HepG2 (cell line): ENCODE measurements at regions not wholly inside any gene's neighbourhood (a gene's known extent, or its start where the extent isn't known, plus 50 kb on each side); places are given as distances from the start of the nearest gene placed in this dataset.

Experiments
- ATAC-seq: fragments of 200-7000 bp; cut with Tn5 transposase; 3 replicates; pipeline ENCODE4 v1.9.1; 2020; ENCODE audit warnings: mild to moderate bottlenecking, moderate library complexity
- BruUV-seq: library from RNA; stranded (reverse); fragments of 400-500 nt; replicated peaks from 2 replicates; lab custom pipeline; 2021; lab: Mats Ljungman, UMichigan
- CTCF ChIA-PET: fragments of 300-600 bp; formaldehyde crosslinking; extraction: SDS; loops from one replicate; lab custom pipeline; 2021; ENCODE audit warnings: low total read pairs, inconsistent platforms, low intra/inter-chr PET ratio; lab: Yijun Ruan, JAX
- POLR2A ChIA-PET: fragments of 350-600 bp; sonication (Branson Sonifier 250); formaldehyde crosslinking; loops from one replicate; lab custom pipeline; 2020; ENCODE audit warnings: antibody characterized with exemption, inconsistent platforms; lab: Yijun Ruan, JAX
- DNase-seq: peaks from one replicate; pipeline ENCODE4 v3.0.0-alpha.2; 2015; ENCODE audit warnings: low spot score
- FAIRE-seq: peaks from 3 replicates; lab custom pipeline; 2011; peaks lifted over from hg19 to GRCh38; lab: Jason Lieb, UNC
- H2AFZ ChIP-seq: one replicate; pipeline ENCODE4 v1.6.1; 2011; ENCODE audit warnings: low read length, inconsistent platforms
- H3K27ac ChIP-seq: fragments of 300-600 bp; 3 replicates; pipeline ENCODE4 v1.8.0; 2011; ENCODE audit warnings: mixed run types, mild to moderate bottlenecking, mixed read lengths, low read length, inconsistent platforms; ENCODE audit not compliant: insufficient read depth; ENCODE audit errors: extremely low read length
- H3K27me3 ChIP-seq, 2 experiments: fragments of 200-600 bp in 1 of 2; 2 replicates in 1 of 2; 3 replicates in 1 of 2; pipeline versions ENCODE4 v1.6.0 to v1.8.0; 2011; ENCODE audit warnings: low read length in 2 of 2, mild to moderate bottlenecking in 2 of 2, moderate library complexity in 2 of 2, inconsistent platforms in 1 of 2; ENCODE audit not compliant: insufficient read depth in 2 of 2, control insufficient read depth in 1 of 2
- H3K36me3 ChIP-seq, 2 experiments: fragments of 200-600 bp in 1 of 2; replicated peaks in 1 of 2; 2 replicates in 1 of 2; 3 replicates in 1 of 2; pipeline versions ENCODE4 v1.5.1 to v1.8.0; 2011; ENCODE audit warnings: low read length in 2 of 2, inconsistent platforms in 1 of 2; ENCODE audit not compliant: insufficient read depth in 2 of 2, control insufficient read depth in 1 of 2
- H3K4me1 ChIP-seq: 2 replicates; pipeline ENCODE4 v1.5.1; 2012; ENCODE audit warnings: low read length, inconsistent platforms; ENCODE audit not compliant: insufficient read depth
- H3K4me2 ChIP-seq: 2 replicates; pipeline ENCODE4 v1.6.0; 2011; ENCODE audit warnings: low read depth, low read length, inconsistent platforms
- H3K4me3 ChIP-seq, 3 experiments: fragments of 200-600 bp in 1 of 3; sonication (generic), shearing (Covaris generic) in 1 of 3; replicated peaks in 1 of 3; 2 replicates each; pipeline ENCODE4 v1.5.1; 2011 to 2016; ENCODE audit warnings: low read length in 3 of 3, inconsistent platforms in 2 of 3, low read depth in 2 of 3, mild to moderate bottlenecking in 2 of 3, control low read depth in 1 of 3, mixed read lengths in 1 of 3; ENCODE audit not compliant: insufficient read depth in 1 of 3
- H3K79me2 ChIP-seq: one replicate; pipeline ENCODE4 v1.6.1; 2011; ENCODE audit warnings: low read length, inconsistent platforms; ENCODE audit not compliant: insufficient read depth
- H3K9ac ChIP-seq: 2 replicates; pipeline ENCODE4 v1.6.0; 2011; ENCODE audit warnings: mild to moderate bottlenecking, low read depth, low read length, inconsistent platforms; ENCODE audit not compliant: insufficient read depth
- H3K9me3 ChIP-seq: 2 replicates; pipeline ENCODE4 v1.5.1; 2012; ENCODE audit warnings: mild to moderate bottlenecking, low read length
- H4K20me1 ChIP-seq: 2 replicates; pipeline ENCODE4 v1.6.0; 2011; ENCODE audit warnings: inconsistent platforms, mild to moderate bottlenecking, low read length, moderate library complexity; ENCODE audit not compliant: insufficient read depth
- ATF7 ChIP-seq, 2 experiments: fragments of 450-650 bp in 1 of 2; sonication (generic) in 1 of 2; formaldehyde crosslinking in 1 of 2; IDR thresholded peaks; 2 replicates each; pipeline versions ENCODE4 v1.4.0 to v1.6.1; 2016 to 2020; ENCODE audit warnings: antibody characterized with exemption in 1 of 2, mild to moderate bottlenecking in 1 of 2, missing genetic modification reagents in 1 of 2
- MNT ChIP-seq: fragments of 450-650 bp; IDR thresholded peaks from 2 replicates; pipeline ENCODE4 v1.6.1; 2016
- TFDP2 ChIP-seq: sonication (generic); formaldehyde crosslinking; IDR thresholded peaks from 2 replicates; pipeline ENCODE4 v1.4.0; 2020; ENCODE audit warnings: missing genetic modification reagents
- ZNF331 ChIP-seq: sonication (generic); formaldehyde crosslinking; IDR thresholded peaks from 2 replicates; pipeline ENCODE4 v1.4.0; 2020; ENCODE audit warnings: missing genetic modification reagents
- WGBS: methylation state at CpG from one replicate; pipeline ENCODE4 v1.1.6; 2017; ENCODE audit warnings: low lambda C conversion rate; 5-methylcytosine and 5-hydroxymethylcytosine counted together
- in situ Hi-C: cut with HindIII; loops from 2 replicates; pipeline ENCODE4 v1.10.0; 2017; ENCODE audit warnings: low pct_unique_long_range_greater_than_20kb; ENCODE audit not compliant: extremely low pct_ligation_motif_present
- intact Hi-C: fragments of 100-400 bp; cut with micrococcal nuclease; formaldehyde crosslinking; loops from one replicate; pipeline ENCODE4 v1.10.0; 2022; ENCODE audit not compliant: unreplicated experiment
- TF ChIP-seq, protein P1 (sequence below): sonication (generic); formaldehyde crosslinking; IDR thresholded peaks from 2 replicates; pipeline ENCODE4 v1.8.0; 2022; ENCODE audit warnings: missing genetic modification reagents, mild to moderate bottlenecking, borderline replicate concordance
- TF ChIP-seq, protein P2 (sequence below): sonication (generic); formaldehyde crosslinking; IDR thresholded peaks from 2 replicates; pipeline ENCODE4 v1.5.0; 2020; ENCODE audit warnings: missing genetic modification reagents

- FAIRE-seq (no peak), ATAC-seq (no peak), DNase-seq (no peak)
- CTCF ChIA-PET = no interaction called here
- H3K4me3 ChIP-seq = no peak overlapping the region
- no peak overlapping the region for H3K4me2 ChIP-seq
- peaks cover 2 to 3% of the 10 kb centered on the region in 2 experiments; a peak in 2 of 5 replicates for H3K27me3 ChIP-seq
- in situ Hi-C loops = no loop called here
- intact Hi-C loops = no loop called here
- no TSS peak for BruUV-seq
- no peaks in the 10 kb centered on the region for H3K9me3 ChIP-seq
- H3K9ac ChIP-seq = no peak overlapping the region
- H3K27ac ChIP-seq = no peak overlapping the region
- H3K79me2 ChIP-seq = no peaks in the 10 kb centered on the region
- no peaks in the 10 kb centered on the region for H3K4me1 ChIP-seq
- no peak for TF ChIP-seq ZNF331 (CRISPR knock-in tag)
- TF ChIP-seq TFDP2 (CRISPR knock-in tag) = no peak
- TF ChIP-seq MNT = no peak
- peak; percentile 66 for TF ChIP-seq ATF7 (IDR thresholded peaks at IDR 0.05)
- no peak for TF ChIP-seq ATF7 (CRISPR knock-in tag; IDR thresholded peaks at IDR 0.05)
- TF ChIP-seq, protein P1, sequence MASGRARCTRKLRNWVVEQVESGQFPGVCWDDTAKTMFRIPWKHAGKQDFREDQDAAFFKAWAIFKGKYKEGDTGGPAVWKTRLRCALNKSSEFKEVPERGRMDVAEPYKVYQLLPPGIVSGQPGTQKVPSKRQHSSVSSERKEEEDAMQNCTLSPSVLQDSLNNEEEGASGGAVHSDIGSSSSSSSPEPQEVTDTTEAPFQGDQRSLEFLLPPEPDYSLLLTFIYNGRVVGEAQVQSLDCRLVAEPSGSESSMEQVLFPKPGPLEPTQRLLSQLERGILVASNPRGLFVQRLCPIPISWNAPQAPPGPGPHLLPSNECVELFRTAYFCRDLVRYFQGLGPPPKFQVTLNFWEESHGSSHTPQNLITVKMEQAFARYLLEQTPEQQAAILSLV (CRISPR knock-in tag) = no peak
- TF ChIP-seq, protein P2, sequence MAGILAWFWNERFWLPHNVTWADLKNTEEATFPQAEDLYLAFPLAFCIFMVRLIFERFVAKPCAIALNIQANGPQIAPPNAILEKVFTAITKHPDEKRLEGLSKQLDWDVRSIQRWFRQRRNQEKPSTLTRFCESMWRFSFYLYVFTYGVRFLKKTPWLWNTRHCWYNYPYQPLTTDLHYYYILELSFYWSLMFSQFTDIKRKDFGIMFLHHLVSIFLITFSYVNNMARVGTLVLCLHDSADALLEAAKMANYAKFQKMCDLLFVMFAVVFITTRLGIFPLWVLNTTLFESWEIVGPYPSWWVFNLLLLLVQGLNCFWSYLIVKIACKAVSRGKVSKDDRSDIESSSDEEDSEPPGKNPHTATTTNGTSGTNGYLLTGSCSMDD (CRISPR knock-in tag) = no peak
- H2AFZ ChIP-seq = no peak overlapping the region
- no peaks in the 10 kb centered on the region for H3K36me3 ChIP-seq
- H4K20me1 ChIP-seq = no peaks in the 10 kb centered on the region
- 39% methylated on average over 7 of the region's 7 CpGs for WGBS
- POLR2A ChIA-PET = no interaction called here
These were observed 565.2 kb downstream of the CDK5RAP2 start for GRCh38 chr9:120014796-120015195.
